ENCODE measurements at regions not wholly inside any gene's neighbourhood (a gene's known extent, or its start where the extent isn't known, plus 50 kb on each side); places are given as distances from the start of the nearest gene placed in this dataset.

GRCh38 chr6:115630424-115631024, 430.2 kb downstream of the FRK start:
- TF ChIP-seq EZH2 (IDR thresholded peaks at IDR 0.05) (no peak), FOXP2 (optimal IDR thresholded peaks at IDR 0.05; ENCODE audit: control extremely low read depth, extremely low read length, insufficient read depth) (no peak), POLR2AphosphoS5 (IDR thresholded peaks at IDR 0.05; ENCODE audit: borderline replicate concordance, low read depth, low read length) (no peak)
- Histone ChIP-seq H3K36me3 (ENCODE audit: insufficient read depth, low read length) (no peaks in the 10 kb centered on the region), H3K27ac (no peak overlapping the region), H3K4me3 (no peak overlapping the region), H3K9ac (ENCODE audit: insufficient read length) (no peak overlapping the region), H3K9me3 (ENCODE audit: low read depth, low read length) (no peaks in the 10 kb centered on the region)
- DNase-seq (ENCODE audit: low read depth, low spot score) = no peak

DNA sequence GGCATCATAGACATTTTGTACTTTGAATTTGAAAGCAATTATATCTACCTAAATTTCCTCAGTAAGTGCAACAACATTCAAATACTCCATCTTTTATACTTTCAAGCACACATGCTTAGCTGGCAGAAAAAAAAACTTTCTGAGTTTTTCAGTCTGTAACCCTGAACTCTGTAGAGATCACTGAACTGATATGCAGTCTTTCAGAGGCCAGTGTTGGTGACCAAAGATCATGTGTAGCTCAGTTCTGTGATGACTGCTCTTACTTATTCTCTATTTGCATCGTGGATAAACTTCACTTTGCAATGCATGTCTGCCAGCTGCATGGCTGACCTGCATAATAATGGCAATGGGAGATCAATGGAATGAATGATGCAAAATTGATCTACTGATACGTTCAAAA, 431.3 kb downstream of the FRK start:
- TF ChIP-seq EZH2 (IDR thresholded peaks at IDR 0.05) (no peak), FOXP2 (optimal IDR thresholded peaks at IDR 0.05; ENCODE audit: control extremely low read depth, extremely low read length, insufficient read depth) (no peak), POLR2AphosphoS5 (IDR thresholded peaks at IDR 0.05; ENCODE audit: borderline replicate concordance, low read depth, low read length) (no peak)
- no peak overlapping the region for H3K27ac ChIP-seq
- no peak for DNase-seq (ENCODE audit: low read depth, low spot score)
- no peak overlapping the region for H3K9ac ChIP-seq (ENCODE audit: insufficient read length)
- H3K9me3 ChIP-seq (ENCODE audit: low read depth, low read length) = no peaks in the 10 kb centered on the region
- H3K36me3 ChIP-seq (ENCODE audit: insufficient read depth, low read length) = no peaks in the 10 kb centered on the region
- no peak overlapping the region for H3K4me3 ChIP-seq

DNA sequence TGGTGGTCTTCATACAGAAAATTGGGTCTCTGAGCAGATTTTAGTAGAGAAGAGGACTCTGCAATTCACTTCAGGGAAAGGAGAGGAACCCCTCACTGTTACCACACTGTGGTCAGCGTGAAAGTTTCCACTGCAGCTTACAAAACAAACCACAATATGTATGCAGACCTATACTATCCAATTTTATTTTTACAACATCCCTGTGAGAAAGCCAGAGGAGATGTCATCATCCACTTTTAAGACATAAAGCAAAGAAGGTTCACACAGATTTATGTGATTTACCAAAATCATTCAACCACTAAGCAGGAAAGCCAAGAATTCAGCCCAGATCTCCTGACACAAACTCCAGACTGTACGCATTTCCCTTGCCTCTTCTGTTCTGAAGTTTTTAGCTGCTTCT, 442.4 kb downstream of the FRK start:
- Histone ChIP-seq H3K9me3 (ENCODE audit: low read depth, low read length) (no peaks in the 10 kb centered on the region), H3K9ac (ENCODE audit: insufficient read length) (no peak overlapping the region)

DNA sequence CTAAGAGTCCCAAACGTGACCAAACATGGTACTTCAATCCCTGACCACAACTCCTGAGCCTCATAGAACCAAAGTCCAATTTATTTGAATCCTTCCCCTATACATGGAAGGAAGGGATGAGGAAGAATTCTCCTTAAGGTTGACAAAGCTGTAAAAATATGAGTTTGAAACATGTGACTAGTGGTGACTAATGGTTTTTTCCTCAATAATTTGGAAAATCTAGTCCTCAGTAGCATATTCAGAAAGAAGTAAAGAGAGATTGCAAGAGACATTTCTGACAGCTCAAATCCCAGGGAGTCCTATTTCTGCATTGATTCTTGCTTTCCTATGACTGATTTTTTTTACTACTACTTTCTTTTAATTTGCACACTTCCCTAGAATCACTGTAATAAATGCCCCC, 443.7 kb downstream of the FRK start:
- TF ChIP-seq FOXP2 (optimal IDR thresholded peaks at IDR 0.05; ENCODE audit: control extremely low read depth, extremely low read length, insufficient read depth) = no peak
- no peak for TF ChIP-seq EZH2 (IDR thresholded peaks at IDR 0.05)
- no peak for TF ChIP-seq POLR2AphosphoS5 (IDR thresholded peaks at IDR 0.05; ENCODE audit: borderline replicate concordance, low read depth, low read length)
- Histone ChIP-seq H3K9me3 (ENCODE audit: low read depth, low read length) (no peaks in the 10 kb centered on the region), H3K27ac (no peak overlapping the region), H3K9ac (ENCODE audit: insufficient read length) (no peak overlapping the region), H3K4me3 (no peak overlapping the region), H3K36me3 (ENCODE audit: insufficient read depth, low read length) (no peaks in the 10 kb centered on the region)
- DNase-seq (ENCODE audit: low read depth, low spot score) = no peak

More for the DNA sequence above, 442.4 kb downstream of the FRK start:
- H3K4me3 ChIP-seq = no peak overlapping the region
- H3K36me3 ChIP-seq (ENCODE audit: insufficient read depth, low read length) = no peaks in the 10 kb centered on the region
- DNase-seq (ENCODE audit: low read depth, low spot score) = no peak
- TF ChIP-seq EZH2 (IDR thresholded peaks at IDR 0.05) (no peak), FOXP2 (optimal IDR thresholded peaks at IDR 0.05; ENCODE audit: control extremely low read depth, extremely low read length, insufficient read depth) (no peak), POLR2AphosphoS5 (IDR thresholded peaks at IDR 0.05; ENCODE audit: borderline replicate concordance, low read depth, low read length) (no peak)
- no peak overlapping the region for H3K27ac ChIP-seq

DNA sequence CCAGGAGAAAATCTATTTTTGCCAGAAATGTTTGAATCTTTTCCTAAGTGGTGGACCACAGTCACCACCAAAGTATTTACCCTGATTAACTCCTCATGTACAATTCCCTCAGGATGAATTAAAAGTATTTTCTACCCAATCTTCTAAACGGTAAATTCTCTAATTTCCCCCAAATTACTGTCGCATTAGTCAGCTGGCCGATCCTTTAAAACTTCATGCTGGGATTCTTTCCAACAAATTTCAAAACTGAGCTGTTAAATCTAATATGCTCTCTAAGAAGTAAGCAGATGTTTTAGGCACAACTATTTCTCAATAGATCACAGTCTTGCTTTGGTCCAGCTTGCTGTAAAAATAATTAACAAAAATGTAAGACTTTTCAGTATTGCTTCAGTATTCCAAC, 447.2 kb downstream of the FRK start:
- no peak for DNase-seq (ENCODE audit: low read depth, low spot score)
- H3K27ac ChIP-seq = no peak overlapping the region
- H3K9ac ChIP-seq (ENCODE audit: insufficient read length) = no peak overlapping the region
- no peaks in the 10 kb centered on the region for H3K9me3 ChIP-seq (ENCODE audit: low read depth, low read length)
- TF ChIP-seq POLR2AphosphoS5 (IDR thresholded peaks at IDR 0.05; ENCODE audit: borderline replicate concordance, low read depth, low read length) = no peak
- TF ChIP-seq FOXP2 (optimal IDR thresholded peaks at IDR 0.05; ENCODE audit: control extremely low read depth, extremely low read length, insufficient read depth) = no peak
- no peak for TF ChIP-seq EZH2 (IDR thresholded peaks at IDR 0.05)
- no peak overlapping the region for H3K4me3 ChIP-seq
- H3K36me3 ChIP-seq (ENCODE audit: insufficient read depth, low read length) = no peaks in the 10 kb centered on the region

DNA sequence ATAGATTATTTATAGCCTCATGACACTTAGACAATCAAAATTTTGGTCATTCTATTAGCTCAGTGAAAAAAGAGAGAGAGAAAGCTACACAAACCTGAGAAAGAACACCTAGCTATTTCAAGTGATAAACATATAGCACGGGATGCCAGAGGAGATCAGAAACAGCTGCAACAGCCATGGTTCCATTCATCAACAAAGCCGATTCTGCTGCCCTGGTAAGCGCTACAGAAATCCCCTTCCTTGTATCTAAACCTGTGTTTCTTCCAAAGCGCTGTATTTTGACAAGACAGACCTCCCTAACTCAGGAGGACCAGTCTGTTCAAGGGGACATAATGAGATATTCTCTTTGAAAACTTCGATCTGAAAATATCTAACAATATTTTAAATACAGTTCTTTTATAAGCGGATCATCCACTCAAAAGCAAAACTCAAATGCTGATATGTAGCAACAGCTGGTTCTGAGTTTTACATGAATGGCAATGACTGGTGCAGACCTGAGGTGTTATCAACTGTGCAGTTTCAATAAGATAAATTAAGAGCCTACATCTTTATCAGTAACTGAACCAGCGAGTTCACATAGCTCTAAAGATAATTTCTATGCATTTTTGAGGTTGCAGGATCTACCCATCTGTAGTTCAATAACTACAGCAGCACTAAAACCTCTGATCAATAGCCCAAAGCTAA, 447.8 kb downstream of the FRK start:
- H3K27ac ChIP-seq = no peak overlapping the region
- no peak overlapping the region for H3K9ac ChIP-seq (ENCODE audit: insufficient read length)
- no peak for TF ChIP-seq POLR2AphosphoS5 (IDR thresholded peaks at IDR 0.05; ENCODE audit: borderline replicate concordance, low read depth, low read length)
- no peak for TF ChIP-seq EZH2 (IDR thresholded peaks at IDR 0.05)
- no peak for TF ChIP-seq FOXP2 (optimal IDR thresholded peaks at IDR 0.05; ENCODE audit: control extremely low read depth, extremely low read length, insufficient read depth)
- no peak for DNase-seq (ENCODE audit: low read depth, low spot score)
- no peak overlapping the region for H3K4me3 ChIP-seq
- no peaks in the 10 kb centered on the region for H3K9me3 ChIP-seq (ENCODE audit: low read depth, low read length)
- no peaks in the 10 kb centered on the region for H3K36me3 ChIP-seq (ENCODE audit: insufficient read depth, low read length)

- H3K27ac ChIP-seq = no peak overlapping the region
- TF ChIP-seq EZH2 (IDR thresholded peaks at IDR 0.05) (no peak), POLR2AphosphoS5 (IDR thresholded peaks at IDR 0.05; ENCODE audit: borderline replicate concordance, low read depth, low read length) (no peak), FOXP2 (optimal IDR thresholded peaks at IDR 0.05; ENCODE audit: control extremely low read depth, extremely low read length, insufficient read depth) (no peak)
- no peaks in the 10 kb centered on the region for H3K9me3 ChIP-seq (ENCODE audit: low read depth, low read length)
- DNase-seq (ENCODE audit: low read depth, low spot score) = no peak
- H3K4me3 ChIP-seq = no peak overlapping the region
- no peak overlapping the region for H3K9ac ChIP-seq (ENCODE audit: insufficient read length)
- no peaks in the 10 kb centered on the region for H3K36me3 ChIP-seq (ENCODE audit: insufficient read depth, low read length)
Measured at GRCh38 chr6:115612216-115612615, 448.5 kb downstream of the FRK start.

DNA sequence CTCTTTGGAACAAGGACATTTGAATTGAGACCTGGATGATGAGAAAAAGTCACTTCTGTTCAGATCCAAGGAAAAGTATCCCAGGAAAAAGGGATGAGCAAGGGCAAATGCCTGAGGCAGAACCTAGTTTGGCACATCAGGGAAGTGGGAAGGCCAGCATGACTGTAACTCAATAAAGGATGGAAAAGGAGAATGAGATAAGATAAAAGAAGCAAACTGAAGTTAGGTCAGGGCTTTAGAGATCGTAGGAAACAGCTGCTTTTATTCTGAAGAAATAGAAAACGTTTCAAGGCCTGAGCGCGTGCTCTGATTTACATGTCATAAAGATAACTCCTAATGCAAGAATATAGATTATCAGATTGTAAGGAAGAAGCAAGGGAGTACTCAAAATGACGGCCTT, 450.0 kb downstream of the FRK start:
- no peaks in the 10 kb centered on the region for H3K36me3 ChIP-seq (ENCODE audit: insufficient read depth, low read length)
- no peaks in the 10 kb centered on the region for H3K9me3 ChIP-seq (ENCODE audit: low read depth, low read length)
- no peak for DNase-seq (ENCODE audit: low read depth, low spot score)
- no peak overlapping the region for H3K4me3 ChIP-seq
- no peak for TF ChIP-seq FOXP2 (optimal IDR thresholded peaks at IDR 0.05; ENCODE audit: control extremely low read depth, extremely low read length, insufficient read depth)
- no peak for TF ChIP-seq EZH2 (IDR thresholded peaks at IDR 0.05)
- TF ChIP-seq POLR2AphosphoS5 (IDR thresholded peaks at IDR 0.05; ENCODE audit: borderline replicate concordance, low read depth, low read length) = no peak
- no peak overlapping the region for H3K9ac ChIP-seq (ENCODE audit: insufficient read length)
- no peak overlapping the region for H3K27ac ChIP-seq

Measured in SK-N-MC (cell line).